ENCODE measurements at regions not wholly inside any gene's neighbourhood (a gene's known extent, or its start where the extent isn't known, plus 50 kb on each side); places are given as distances from the start of the nearest gene placed in this dataset.

DNA sequence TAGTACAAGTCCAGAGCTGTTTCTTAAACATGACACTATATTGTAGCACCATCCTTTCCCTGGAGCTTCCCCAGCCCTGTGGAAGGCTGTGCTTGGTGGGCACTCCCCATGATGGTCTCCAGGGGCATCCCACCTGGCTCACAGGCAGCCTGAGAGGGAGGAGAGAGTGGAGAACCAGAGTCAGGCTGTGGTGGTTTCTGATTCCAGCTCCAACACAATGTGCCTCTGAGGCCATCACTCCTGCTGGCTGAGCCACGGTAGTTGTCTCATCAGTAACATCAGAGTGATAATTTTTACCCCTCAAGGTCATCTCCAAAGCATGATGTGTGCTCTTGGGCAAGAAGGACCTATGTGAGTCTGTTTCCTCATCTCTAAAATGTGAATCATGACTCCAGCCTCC is 398.0 kb downstream of the CDK5RAP2 start:
- Histone ChIP-seq H3K9me3 (no peaks in the 10 kb centered on the region), H3K27ac (no peak overlapping the region), H3K36me3 (no peaks in the 10 kb centered on the region), H3K27me3 (no peaks in the 10 kb centered on the region), H3K4me3 (no peak overlapping the region), H3K4me1 (no peaks in the 10 kb centered on the region)
- intact Hi-C loops (cut with DNase I): no loop called here
- DNase-seq (no peak), ATAC-seq (no peak)
- no CpG with 5 or more reads among the region's 1 CpG for WGBS (ENCODE audit: insufficient coverage, low coverage, low lambda C conversion rate, missing lambda C conversion rate)
- TF ChIP-seq POLR2A (IDR thresholded peaks at IDR 0.05) (no peak), CTCF (IDR thresholded peaks at IDR 0.05) (no peak)

- H3K27me3 ChIP-seq: no peaks in the 10 kb centered on the region
- intact Hi-C loops (cut with DNase I): no loop called here
- no peaks in the 10 kb centered on the region for H3K36me3 ChIP-seq
- DNase-seq (no peak), ATAC-seq (no peak)
- no peak overlapping the region for H3K27ac ChIP-seq
- H3K4me1 ChIP-seq: no peaks in the 10 kb centered on the region
- no peaks in the 10 kb centered on the region for H3K9me3 ChIP-seq
- 30% methylated on average over 1 of the region's 1 CpG for WGBS (ENCODE audit: insufficient coverage, low coverage, low lambda C conversion rate, missing lambda C conversion rate)
- TF ChIP-seq CTCF (IDR thresholded peaks at IDR 0.05) (no peak), POLR2A (IDR thresholded peaks at IDR 0.05) (no peak)
- no peak overlapping the region for H3K4me3 ChIP-seq
These were observed 402.8 kb downstream of the CDK5RAP2 start for GRCh38 chr9:120177121-120177520.

GRCh38 chr9:120175031-120175430 is 404.9 kb downstream of the CDK5RAP2 start:
- TF ChIP-seq POLR2A (IDR thresholded peaks at IDR 0.05) (no peak), CTCF (IDR thresholded peaks at IDR 0.05) (no peak)
- DNase-seq (no peak), ATAC-seq (no peak)
- no peaks in the 10 kb centered on the region for H3K27me3 ChIP-seq
- 70% methylated on average over 2 of the region's 2 CpGs for WGBS (ENCODE audit: insufficient coverage, low coverage, low lambda C conversion rate, missing lambda C conversion rate)
- intact Hi-C loops (cut with DNase I): no loop called here
- H3K36me3 ChIP-seq: no peaks in the 10 kb centered on the region
- H3K27ac ChIP-seq: no peak overlapping the region
- no peaks in the 10 kb centered on the region for H3K9me3 ChIP-seq
- H3K4me1 ChIP-seq: no peaks in the 10 kb centered on the region
- H3K4me3 ChIP-seq: no peak overlapping the region

DNA sequence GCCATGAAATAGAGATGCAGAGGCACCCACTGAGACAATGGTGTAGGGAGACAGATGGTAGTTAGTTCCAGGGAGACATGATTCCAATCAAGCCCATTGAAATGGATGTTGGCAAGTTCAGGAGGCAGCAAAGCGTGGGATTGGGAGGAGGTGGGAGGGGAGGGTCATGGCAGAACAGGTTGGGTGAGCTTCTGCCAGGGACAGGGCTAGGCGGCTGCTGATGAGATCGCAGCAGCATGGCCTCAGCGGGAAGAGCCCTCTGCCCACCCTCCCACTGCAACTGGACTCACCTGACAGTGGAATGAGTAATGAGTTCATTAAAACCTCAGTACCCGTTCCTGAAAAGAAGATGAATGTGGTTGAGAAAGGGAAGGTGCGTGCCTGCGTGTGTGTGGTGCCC is 418.2 kb downstream of the CDK5RAP2 start:
- 66% methylated on average over 6 of the region's 7 CpGs for WGBS (ENCODE audit: insufficient coverage, low coverage, low lambda C conversion rate, missing lambda C conversion rate)
- no peak for TF ChIP-seq CTCF (IDR thresholded peaks at IDR 0.05)
- TF ChIP-seq POLR2A (IDR thresholded peaks at IDR 0.05): no peak
- H3K27me3 ChIP-seq: no peaks in the 10 kb centered on the region
- DNase-seq (no peak), ATAC-seq (no peak)
- no peaks in the 10 kb centered on the region for H3K9me3 ChIP-seq
- no peak overlapping the region for H3K4me3 ChIP-seq
- no peaks in the 10 kb centered on the region for H3K4me1 ChIP-seq
- intact Hi-C loops (cut with DNase I): no loop called here
- H3K36me3 ChIP-seq: no peaks in the 10 kb centered on the region
- no peak overlapping the region for H3K27ac ChIP-seq

DNA sequence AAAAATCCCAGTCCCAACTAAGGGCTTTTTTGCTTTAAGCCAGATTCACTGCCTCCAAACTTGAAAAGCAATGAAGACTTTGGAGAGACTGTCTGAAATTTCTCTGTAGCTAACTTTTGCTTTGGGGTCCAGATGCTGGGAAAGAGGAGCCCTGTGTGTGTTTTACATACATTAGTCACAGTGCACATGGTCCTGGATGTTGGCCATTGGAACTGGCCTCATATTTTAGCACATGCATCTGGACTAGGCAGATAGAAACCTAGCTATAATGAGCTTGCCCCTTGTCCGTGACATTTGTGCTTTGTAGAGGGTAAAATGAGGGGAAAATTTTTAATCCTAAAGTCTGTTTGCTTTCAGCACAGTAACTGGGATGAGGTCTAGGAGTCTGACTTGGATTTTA is 421.7 kb downstream of the CDK5RAP2 start:
- Histone ChIP-seq H3K4me1 (no peaks in the 10 kb centered on the region), H3K4me3 (no peak overlapping the region), H3K36me3 (no peaks in the 10 kb centered on the region), H3K27me3 (no peaks in the 10 kb centered on the region), H3K9me3 (no peaks in the 10 kb centered on the region), H3K27ac (no peak overlapping the region)
- TF ChIP-seq POLR2A (IDR thresholded peaks at IDR 0.05) (no peak), CTCF (IDR thresholded peaks at IDR 0.05) (no peak)
- no peak for ATAC-seq
- DNase-seq: no peak
- WGBS (ENCODE audit: insufficient coverage, low coverage, low lambda C conversion rate, missing lambda C conversion rate): 100% methylated on average over 1 of the region's 1 CpG
- intact Hi-C loops (cut with DNase I): no loop called here
